ENCODE measurements at regions not wholly inside any gene's neighbourhood (a gene's known extent, or its start where the extent isn't known, plus 50 kb on each side); places are given as distances from the start of the nearest gene placed in this dataset.

- TF ChIP-seq LEF1 (IDR thresholded peaks at IDR 0.05; ENCODE audit: borderline replicate concordance) = no peak
- no peak for TF ChIP-seq BHLHE40 (IDR thresholded peaks at IDR 0.05; ENCODE audit: borderline replicate concordance)
- TF ChIP-seq, protein P1, sequence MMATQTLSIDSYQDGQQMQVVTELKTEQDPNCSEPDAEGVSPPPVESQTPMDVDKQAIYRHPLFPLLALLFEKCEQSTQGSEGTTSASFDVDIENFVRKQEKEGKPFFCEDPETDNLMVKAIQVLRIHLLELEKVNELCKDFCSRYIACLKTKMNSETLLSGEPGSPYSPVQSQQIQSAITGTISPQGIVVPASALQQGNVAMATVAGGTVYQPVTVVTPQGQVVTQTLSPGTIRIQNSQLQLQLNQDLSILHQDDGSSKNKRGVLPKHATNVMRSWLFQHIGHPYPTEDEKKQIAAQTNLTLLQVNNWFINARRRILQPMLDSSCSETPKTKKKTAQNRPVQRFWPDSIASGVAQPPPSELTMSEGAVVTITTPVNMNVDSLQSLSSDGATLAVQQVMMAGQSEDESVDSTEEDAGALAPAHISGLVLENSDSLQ (IDR thresholded peaks at IDR 0.05) = no peak
- no peak for TF ChIP-seq FOXM1 (IDR thresholded peaks at IDR 0.05; ENCODE audit: borderline replicate concordance)
- TF ChIP-seq SUZ12 (IDR thresholded peaks at IDR 0.05) = no peak
- no peak for TF ChIP-seq FOXK2 (IDR thresholded peaks at IDR 0.05)
- TF ChIP-seq SP1 (IDR thresholded peaks at IDR 0.05) = no peak
- no peak for TF ChIP-seq HDGF (IDR thresholded peaks at IDR 0.05; ENCODE audit: borderline replicate concordance)
- TF ChIP-seq TARDBP (IDR thresholded peaks at IDR 0.05) = no peak
These were observed 256.3 kb downstream of the OGFRL1 start for GRCh38 chr6:71544906-71545305.
